Karpas-422 (cell line): ENCODE measurements at regions not wholly inside any gene's neighbourhood (a gene's known extent, or its start where the extent isn't known, plus 50 kb on each side); places are given as distances from the start of the nearest gene placed in this dataset.

ENCODE experiments used
- DNase-seq: peaks from one replicate; pipeline ENCODE4 v3.0.0-alpha.2; 2015
- H2AFZ ChIP-seq: fragments of 200-600 bp; sonication (generic); 2 replicates; pipeline ENCODE4 v1.6.1; 2014; ENCODE audit warnings: antibody characterized with exemption, low read length, mixed read lengths
- H3K27ac ChIP-seq: fragments of 200-600 bp; sonication (generic); 2 replicates; pipeline ENCODE4 v1.5.1; 2014; ENCODE audit warnings: mild to moderate bottlenecking, low read length, moderate library complexity
- H3K27me3 ChIP-seq: fragments of 200-600 bp; sonication (generic); 2 replicates; pipeline ENCODE4 v1.6.1; 2014; ENCODE audit warnings: low read length, mixed read lengths
- H3K36me3 ChIP-seq: fragments of 200-600 bp; sonication (generic); 2 replicates; pipeline ENCODE4 v1.6.1; 2014; ENCODE audit warnings: low read length, mixed read lengths; ENCODE audit not compliant: insufficient read depth
- H3K4me1 ChIP-seq: fragments of 200-600 bp; sonication (generic); 2 replicates; pipeline ENCODE4 v1.6.1; 2014; ENCODE audit warnings: mild to moderate bottlenecking, low read length, mixed read lengths
- H3K4me2 ChIP-seq: fragments of 200-600 bp; sonication (generic); 2 replicates; pipeline ENCODE4 v1.6.1; 2014; ENCODE audit warnings: low read length, low read depth, mild to moderate bottlenecking; ENCODE audit not compliant: poor library complexity, severe bottlenecking
- H3K4me3 ChIP-seq: fragments of 200-600 bp; sonication (generic); 2 replicates; pipeline ENCODE4 v1.5.1; 2014; ENCODE audit warnings: mild to moderate bottlenecking, antibody characterized with exemption, low read length, mixed read lengths
- H3K79me2 ChIP-seq: fragments of 200-600 bp; sonication (generic); 2 replicates; pipeline ENCODE4 v1.6.1; 2014; ENCODE audit warnings: mild to moderate bottlenecking, low read length, mixed read lengths
- H3K9ac ChIP-seq: fragments of 200-600 bp; sonication (generic); 2 replicates; pipeline ENCODE4 v1.6.0; 2014; ENCODE audit warnings: low read length
- H3K9me2 ChIP-seq: fragments of 200-600 bp; sonication (generic), shearing (Covaris generic); replicated peaks from 2 replicates; pipeline ENCODE4 v1.6.0; 2014; ENCODE audit warnings: mild to moderate bottlenecking, low read length, moderate library complexity; ENCODE audit not compliant: insufficient read depth
- H3K9me3 ChIP-seq: fragments of 300-700, 200-600 bp; sonication (generic); 2 replicates; pipeline ENCODE4 v1.6.1; 2014; ENCODE audit warnings: low read length, mixed read lengths
- H4K20me1 ChIP-seq: fragments of 200-600 bp; sonication (generic); 2 replicates; pipeline ENCODE4 v1.6.1; 2014; ENCODE audit warnings: mild to moderate bottlenecking, antibody characterized with exemption, low read length, low read depth; ENCODE audit not compliant: insufficient read depth

GRCh38 chr4:96166806-96167205 is 326.9 kb downstream of the PDHA2 start:
- H3K4me1 ChIP-seq = no peaks in the 10 kb centered on the region
- no peak for DNase-seq
- no peaks in the 10 kb centered on the region for H3K9me2 ChIP-seq
- H3K9me3 ChIP-seq = peaks cover 19% of the 10 kb centered on the region
- no peak overlapping the region for H3K4me2 ChIP-seq
- H3K9ac ChIP-seq = no peak overlapping the region
- H3K36me3 ChIP-seq = no peaks in the 10 kb centered on the region
- H3K79me2 ChIP-seq = no peaks in the 10 kb centered on the region
- no peak overlapping the region for H3K27ac ChIP-seq
- H4K20me1 ChIP-seq = no peaks in the 10 kb centered on the region
- no peak overlapping the region for H3K4me3 ChIP-seq
- H3K27me3 ChIP-seq = no peaks in the 10 kb centered on the region
- no peak overlapping the region for H2AFZ ChIP-seq

- Histone ChIP-seq H3K27me3 (no peaks in the 10 kb centered on the region), H3K79me2 (no peaks in the 10 kb centered on the region), H3K4me1 (no peaks in the 10 kb centered on the region), H3K36me3 (no peaks in the 10 kb centered on the region), H3K9me2 (no peaks in the 10 kb centered on the region; the same call in 1 of the 2 replicates), H3K9me3 (peaks cover 21% of the 10 kb centered on the region), H3K27ac (no peak overlapping the region), H3K9ac (no peak overlapping the region), H2AFZ (no peak overlapping the region), H3K4me3 (no peak overlapping the region), H3K4me2 (no peak overlapping the region), H4K20me1 (no peaks in the 10 kb centered on the region)
- DNase-seq = no peak
Observed at GRCh38 chr4:96170198-96170597, 330.3 kb downstream of the PDHA2 start.

GRCh38 chr4:96173756-96174155 is 333.9 kb downstream of the PDHA2 start:
- Histone ChIP-seq H3K27me3 (no peaks in the 10 kb centered on the region), H3K27ac (no peak overlapping the region), H3K4me2 (no peak overlapping the region), H3K4me3 (no peak overlapping the region), H3K9me3 (peaks cover 14% of the 10 kb centered on the region), H3K9me2 (no peaks in the 10 kb centered on the region; the same call in 1 of the 2 replicates), H4K20me1 (no peaks in the 10 kb centered on the region), H3K4me1 (no peaks in the 10 kb centered on the region), H3K79me2 (no peaks in the 10 kb centered on the region), H3K36me3 (no peaks in the 10 kb centered on the region), H2AFZ (no peak overlapping the region), H3K9ac (no peak overlapping the region)
- DNase-seq = no peak

GRCh38 chr4:96175871-96176270 is 336.0 kb downstream of the PDHA2 start:
- DNase-seq = no peak
- Histone ChIP-seq H3K79me2 (no peaks in the 10 kb centered on the region), H3K27me3 (no peaks in the 10 kb centered on the region), H3K9ac (no peak overlapping the region), H3K27ac (no peak overlapping the region), H3K4me1 (no peaks in the 10 kb centered on the region), H3K36me3 (no peaks in the 10 kb centered on the region), H3K9me2 (no peaks in the 10 kb centered on the region; the same call in 1 of the 2 replicates), H2AFZ (no peak overlapping the region), H3K4me2 (no peak overlapping the region), H3K9me3 (peaks cover 13% of the 10 kb centered on the region), H3K4me3 (no peak overlapping the region), H4K20me1 (no peaks in the 10 kb centered on the region)

GRCh38 chr4:96183611-96184010 is 343.7 kb downstream of the PDHA2 start:
- H3K4me2 ChIP-seq = no peak overlapping the region
- no peak overlapping the region for H3K9ac ChIP-seq
- no peaks in the 10 kb centered on the region for H3K9me2 ChIP-seq
- H3K27me3 ChIP-seq = no peaks in the 10 kb centered on the region
- H3K27ac ChIP-seq = no peak overlapping the region
- no peaks in the 10 kb centered on the region for H3K36me3 ChIP-seq
- H3K4me1 ChIP-seq = no peaks in the 10 kb centered on the region
- DNase-seq = no peak
- no peak overlapping the region for H2AFZ ChIP-seq
- H3K9me3 ChIP-seq = peaks cover 18% of the 10 kb centered on the region
- H4K20me1 ChIP-seq = no peaks in the 10 kb centered on the region
- no peak overlapping the region for H3K4me3 ChIP-seq
- H3K79me2 ChIP-seq = no peaks in the 10 kb centered on the region

- Histone ChIP-seq H3K4me3 (no peak overlapping the region), H3K27me3 (no peaks in the 10 kb centered on the region), H4K20me1 (no peaks in the 10 kb centered on the region), H3K79me2 (no peaks in the 10 kb centered on the region), H2AFZ (no peak overlapping the region), H3K9me3 (peaks cover 21% of the 10 kb centered on the region), H3K36me3 (no peaks in the 10 kb centered on the region), H3K4me1 (no peaks in the 10 kb centered on the region), H3K9me2 (no peaks in the 10 kb centered on the region), H3K27ac (no peak overlapping the region), H3K4me2 (no peak overlapping the region), H3K9ac (no peak overlapping the region)
- no peak for DNase-seq
Observed at GRCh38 chr4:96186593-96186992, 346.7 kb downstream of the PDHA2 start.

GRCh38 chr4:96189761-96190160 is 349.9 kb downstream of the PDHA2 start:
- no peak overlapping the region for H2AFZ ChIP-seq
- H4K20me1 ChIP-seq = no peaks in the 10 kb centered on the region
- no peak overlapping the region for H3K27ac ChIP-seq
- H3K9ac ChIP-seq = no peak overlapping the region
- H3K4me1 ChIP-seq = no peaks in the 10 kb centered on the region
- H3K79me2 ChIP-seq = no peaks in the 10 kb centered on the region
- no peak overlapping the region for H3K4me3 ChIP-seq
- H3K36me3 ChIP-seq = no peaks in the 10 kb centered on the region
- DNase-seq = no peak
- no peaks in the 10 kb centered on the region for H3K9me2 ChIP-seq
- no peak overlapping the region for H3K4me2 ChIP-seq
- peaks cover 32% of the 10 kb centered on the region for H3K9me3 ChIP-seq
- H3K27me3 ChIP-seq = no peaks in the 10 kb centered on the region

GRCh38 chr4:96193061-96193460 is 353.2 kb downstream of the PDHA2 start:
- Histone ChIP-seq H3K79me2 (no peaks in the 10 kb centered on the region), H3K9ac (no peak overlapping the region), H3K27ac (no peak overlapping the region), H3K4me2 (no peak overlapping the region), H3K9me2 (no peaks in the 10 kb centered on the region), H3K9me3 (peaks cover 32% of the 10 kb centered on the region), H3K4me1 (no peaks in the 10 kb centered on the region), H3K4me3 (no peak overlapping the region), H2AFZ (no peak overlapping the region), H4K20me1 (no peaks in the 10 kb centered on the region), H3K36me3 (no peaks in the 10 kb centered on the region), H3K27me3 (no peaks in the 10 kb centered on the region)
- DNase-seq = no peak

GRCh38 chr4:96194993-96195392 is 355.1 kb downstream of the PDHA2 start:
- Histone ChIP-seq H4K20me1 (no peaks in the 10 kb centered on the region), H3K9ac (no peak overlapping the region), H3K9me2 (no peaks in the 10 kb centered on the region), H3K79me2 (no peaks in the 10 kb centered on the region), H3K4me3 (no peak overlapping the region), H3K27ac (no peak overlapping the region), H3K27me3 (no peaks in the 10 kb centered on the region), H3K9me3 (peaks cover 22% of the 10 kb centered on the region), H3K36me3 (no peaks in the 10 kb centered on the region), H2AFZ (no peak overlapping the region), H3K4me1 (no peaks in the 10 kb centered on the region), H3K4me2 (no peak overlapping the region)
- DNase-seq = no peak
